ENCODE measurements at regions not wholly inside any gene's neighbourhood (a gene's known extent, or its start where the extent isn't known, plus 50 kb on each side); places are given as distances from the start of the nearest gene placed in this dataset.

DNA sequence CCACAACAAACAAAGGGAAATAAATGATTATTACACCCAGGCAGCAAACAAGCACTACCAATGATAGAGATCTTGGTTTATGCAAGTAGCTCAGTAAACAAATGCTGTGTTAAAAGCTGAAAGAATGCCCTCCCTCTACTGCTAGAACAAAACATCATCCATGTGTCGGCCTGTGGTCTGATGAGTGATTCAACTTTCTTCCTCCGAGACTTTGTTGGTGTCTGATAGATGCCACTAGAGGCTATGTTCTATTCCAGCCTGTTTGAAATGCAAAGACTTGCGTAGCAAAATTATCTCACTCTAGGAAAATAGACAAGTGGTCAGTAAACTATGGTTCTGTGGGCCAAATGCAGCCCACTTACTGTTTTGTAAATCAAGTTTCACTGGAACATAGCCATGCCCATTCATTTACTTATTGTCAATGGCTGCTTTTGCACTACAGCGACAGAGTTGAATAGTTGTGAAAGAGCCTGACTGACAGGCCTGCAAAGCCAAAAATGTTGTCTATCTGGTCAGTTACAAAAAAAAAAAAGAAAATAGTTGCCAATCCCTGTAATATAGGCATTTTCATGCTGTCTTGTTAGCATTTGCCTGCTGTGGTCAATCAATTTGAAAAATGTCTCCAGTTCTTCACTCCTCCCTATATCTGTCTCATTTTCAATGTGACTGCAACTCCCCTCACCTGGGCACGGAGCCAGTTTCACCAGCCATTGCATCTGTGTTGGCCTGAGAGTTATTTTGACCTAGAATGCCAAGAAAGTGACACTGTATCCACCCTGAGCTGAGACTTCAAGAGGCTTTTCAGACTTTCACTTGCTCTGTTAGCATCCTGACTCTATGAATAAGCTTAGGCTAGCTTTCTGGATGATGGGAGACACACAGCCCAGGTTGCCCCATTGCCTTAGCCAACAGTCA is 544.6 kb upstream of the BTBD3 start:
- DNase-seq (ENCODE audit: low spot score), result no peak
- intact Hi-C loops (cut with DNase I), result no loop called here

DNA sequence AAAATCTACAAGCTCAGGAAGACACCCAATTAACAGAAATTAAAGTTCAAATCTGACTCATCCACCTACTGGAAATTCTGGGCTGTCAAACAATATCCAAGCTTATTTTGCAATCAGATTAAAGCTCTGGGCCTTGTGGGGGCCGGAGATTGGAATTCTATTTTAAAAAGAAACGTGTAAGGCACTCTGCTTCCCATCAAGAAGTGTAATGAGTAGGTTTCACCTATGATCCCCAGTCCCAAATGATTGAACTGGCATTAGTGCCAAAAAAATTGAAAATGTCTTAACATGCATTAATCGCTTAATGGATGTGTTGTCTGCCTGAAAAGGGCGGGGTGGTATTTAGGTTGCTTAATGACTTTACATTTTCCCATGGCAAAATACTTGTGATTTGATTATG is 542.4 kb upstream of the BTBD3 start:
- intact Hi-C loops (cut with DNase I), result no loop called here
- DNase-seq (ENCODE audit: low spot score), result no peak

DNA sequence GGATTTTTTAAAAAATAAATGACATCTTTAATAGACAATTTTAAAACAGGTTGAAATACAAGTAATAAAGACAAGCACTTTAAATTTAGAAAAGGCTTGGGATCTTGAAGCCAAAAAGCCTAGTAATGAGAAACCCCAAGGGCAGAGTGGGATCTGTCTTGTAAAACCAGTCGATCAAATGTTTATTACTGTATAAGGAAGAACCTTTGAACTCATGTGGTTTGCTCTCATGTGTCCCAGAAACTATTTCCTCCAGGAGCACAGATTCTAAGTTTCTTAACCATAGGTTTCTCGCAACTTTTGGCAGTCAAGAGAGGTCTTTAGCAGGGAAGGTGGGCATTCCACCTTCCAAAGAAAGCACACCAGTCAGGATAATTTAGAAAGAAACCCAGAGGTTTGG is 541.7 kb upstream of the BTBD3 start:
- intact Hi-C loops (cut with DNase I), result no loop called here
- DNase-seq (ENCODE audit: low spot score), result no peak

DNA sequence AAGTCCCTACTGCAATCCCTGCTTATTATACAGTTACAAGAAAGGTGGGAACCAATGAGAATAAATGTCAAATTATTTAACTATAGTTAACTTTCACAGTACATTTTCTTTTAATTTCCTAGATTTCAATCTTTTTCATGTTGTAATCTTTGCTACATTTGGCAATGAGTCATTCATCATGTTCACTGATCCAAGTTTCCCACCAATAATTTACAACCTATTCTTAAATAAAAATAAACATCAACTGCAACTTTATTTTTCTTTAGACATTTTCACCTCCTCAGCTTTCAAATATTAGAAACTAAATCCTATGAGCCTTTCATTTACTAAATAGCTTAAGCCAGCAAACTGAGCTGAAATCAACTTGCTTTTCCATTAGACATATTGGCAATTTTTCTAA is 541.3 kb upstream of the BTBD3 start:
- intact Hi-C loops (cut with DNase I), result no loop called here
- no peak for DNase-seq (ENCODE audit: low spot score)

DNA sequence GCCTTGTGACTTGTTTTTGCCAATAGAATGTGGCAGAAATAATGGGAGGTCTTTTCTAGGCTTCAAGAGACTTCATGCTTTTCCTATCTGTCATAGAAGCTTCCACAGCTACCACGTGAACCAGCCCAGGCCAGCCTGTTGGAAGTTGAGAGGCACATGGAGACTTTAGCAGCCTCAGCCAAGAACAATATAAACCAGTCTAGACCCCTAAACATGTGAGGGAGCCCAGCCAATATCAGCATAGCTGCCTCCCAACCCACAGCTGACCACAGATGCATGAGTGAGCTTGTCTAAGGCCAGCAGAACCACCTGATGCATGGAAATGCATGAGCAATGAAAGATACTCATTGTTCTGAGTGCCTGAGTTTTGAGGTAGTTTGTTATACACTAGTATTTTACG is 540.7 kb upstream of the BTBD3 start:
- no peak for DNase-seq (ENCODE audit: low spot score)
- intact Hi-C loops (cut with DNase I), result no loop called here

DNA sequence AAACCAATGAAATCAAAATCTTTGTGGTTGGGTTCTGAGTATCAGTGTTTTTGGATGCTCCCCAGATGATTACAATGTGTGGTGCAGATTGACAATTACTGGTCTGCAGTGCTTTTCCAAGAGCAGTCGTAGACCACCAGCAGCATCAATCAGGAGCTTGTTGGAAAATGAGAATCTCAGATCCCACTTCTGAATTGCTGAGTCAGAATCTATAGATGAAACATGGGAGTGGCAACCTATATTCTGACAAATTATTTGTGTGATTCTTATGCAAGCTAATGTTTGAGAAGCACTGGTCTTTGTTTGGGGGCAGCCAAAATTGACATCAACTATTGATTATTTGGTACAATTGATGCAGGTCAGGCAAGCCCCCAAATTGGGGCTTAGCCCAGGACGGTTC is 539.9 kb upstream of the BTBD3 start:
- DNase-seq (ENCODE audit: low spot score), result no peak
- intact Hi-C loops (cut with DNase I), result no loop called here

DNA sequence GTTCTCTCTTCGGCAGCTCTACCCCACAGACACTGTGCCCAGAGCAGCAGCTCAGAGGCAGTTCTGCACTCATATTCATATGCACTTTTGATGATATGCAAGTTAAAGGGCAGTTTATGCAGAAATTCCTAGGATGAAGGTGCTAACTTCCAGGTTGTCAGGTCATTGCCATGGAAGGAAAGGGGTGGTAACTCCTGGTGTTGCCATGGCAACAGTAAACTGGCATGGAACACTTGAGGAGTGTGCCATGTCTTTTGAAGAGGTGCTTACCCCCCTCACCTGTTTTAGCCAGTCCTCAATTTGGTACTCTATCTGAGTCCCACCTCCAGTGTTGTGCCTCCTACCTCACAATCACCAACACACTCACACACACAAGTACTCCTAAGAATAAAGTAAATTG is 539.4 kb upstream of the BTBD3 start:
- no peak for DNase-seq (ENCODE audit: low spot score)
- intact Hi-C loops (cut with DNase I), result no loop called here

DNA sequence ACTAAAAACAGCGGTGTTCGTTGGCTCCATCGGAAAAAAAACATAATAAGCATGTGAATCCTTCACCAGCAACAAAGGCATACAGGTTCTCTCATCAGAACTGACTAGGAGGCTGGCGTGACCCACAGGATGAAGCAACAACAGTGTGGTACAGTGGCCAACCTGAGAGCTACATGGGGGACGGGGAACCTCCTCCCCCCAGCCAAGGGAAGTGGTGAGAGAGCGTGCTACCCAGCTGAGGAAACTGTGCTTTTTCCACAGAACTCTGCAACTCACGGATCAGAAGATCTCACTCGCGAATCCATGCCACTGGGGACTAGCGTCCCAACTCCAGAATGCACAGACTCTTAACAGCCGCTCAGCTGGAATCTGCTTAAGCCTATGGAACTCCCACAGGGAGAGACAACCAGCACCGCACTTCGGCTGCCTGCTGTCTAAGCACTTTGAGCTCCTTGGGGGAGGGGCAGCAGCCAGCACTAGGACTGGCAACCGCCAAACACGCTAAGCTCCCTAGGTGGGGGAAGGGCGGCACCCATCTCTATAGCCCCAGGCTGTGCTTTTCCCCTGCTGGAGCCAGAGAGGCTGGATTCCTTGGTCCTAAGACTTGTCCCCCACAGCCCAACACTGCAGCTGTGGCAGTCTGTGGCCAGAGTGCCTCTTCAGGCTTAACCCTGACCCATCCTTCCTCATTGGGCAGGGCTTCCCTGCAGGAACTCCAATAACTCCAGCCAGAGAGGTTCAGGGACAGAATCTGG is 538.3 kb upstream of the BTBD3 start:
- no peak for DNase-seq (ENCODE audit: low spot score)
- intact Hi-C loops (cut with DNase I), result no loop called here

DNA sequence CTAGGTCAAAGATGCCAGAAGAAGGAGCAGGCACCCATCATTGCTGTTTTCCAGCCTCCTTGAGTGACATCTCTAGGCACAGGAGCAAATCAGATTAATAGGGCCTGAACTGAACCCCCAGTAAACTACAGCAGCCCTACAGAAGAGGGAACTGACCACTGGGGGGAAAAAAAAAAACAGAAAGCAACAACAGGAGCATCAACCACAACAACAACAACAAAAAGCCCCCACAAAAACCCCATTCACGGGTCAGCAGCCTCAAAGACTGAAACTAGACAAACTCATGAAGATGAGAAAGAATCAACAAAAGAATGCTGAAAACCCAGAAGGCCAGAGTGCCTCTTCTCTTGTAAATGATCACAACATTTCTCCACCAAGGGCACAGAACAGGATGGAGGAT is 537.4 kb upstream of the BTBD3 start:
- DNase-seq (ENCODE audit: low spot score), result no peak
- intact Hi-C loops (cut with DNase I), result no loop called here

DNA sequence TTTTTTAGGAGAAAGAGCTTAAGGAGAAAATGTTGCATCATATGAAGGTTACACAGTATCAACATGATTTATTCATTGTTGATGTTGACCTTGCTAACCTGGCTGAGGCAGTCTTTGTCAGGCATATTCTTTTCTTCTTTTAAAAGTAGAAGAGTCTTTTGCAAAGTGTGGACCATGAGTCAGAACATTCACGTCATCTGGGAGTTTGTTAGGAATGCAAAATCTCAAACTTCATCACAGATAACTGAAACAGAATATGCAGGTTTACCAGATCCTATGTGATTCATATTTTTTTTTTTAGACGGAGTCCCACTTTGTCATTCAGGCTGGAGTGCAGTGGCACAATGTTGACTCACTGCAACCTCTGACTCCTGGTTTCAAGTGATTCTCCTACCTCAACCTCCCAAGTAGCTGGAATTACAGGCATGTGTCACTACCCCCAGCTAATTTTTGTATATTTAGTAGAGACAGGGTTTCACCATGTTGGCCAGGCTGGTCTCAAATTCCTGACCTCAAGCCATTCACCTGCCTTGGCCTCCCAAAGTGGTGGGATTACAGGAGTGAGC is 530.4 kb upstream of the BTBD3 start:
- no peak for DNase-seq (ENCODE audit: low spot score)
- intact Hi-C loops (cut with DNase I), result no loop called here

DNA sequence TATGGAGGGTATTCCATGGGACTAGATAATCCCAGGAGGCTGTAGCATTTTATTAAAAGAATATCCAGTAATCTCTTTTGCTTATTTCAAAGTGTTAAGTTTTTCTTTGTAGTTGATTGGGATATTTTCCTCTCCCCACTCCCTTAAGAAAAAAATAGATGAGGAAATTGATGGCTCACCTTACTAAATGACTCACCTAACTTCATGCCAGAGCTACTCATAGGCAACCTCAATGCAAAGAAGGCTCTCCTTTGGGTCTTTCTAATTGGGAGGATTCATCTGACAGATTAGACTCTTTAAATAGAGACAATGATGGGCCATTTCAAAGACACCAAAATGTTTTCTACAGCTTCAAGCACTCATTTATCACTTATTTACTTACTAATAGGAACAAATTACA is 528.5 kb upstream of the BTBD3 start:
- DNase-seq (ENCODE audit: low spot score), result no peak
- intact Hi-C loops (cut with DNase I), result no loop called here

DNA sequence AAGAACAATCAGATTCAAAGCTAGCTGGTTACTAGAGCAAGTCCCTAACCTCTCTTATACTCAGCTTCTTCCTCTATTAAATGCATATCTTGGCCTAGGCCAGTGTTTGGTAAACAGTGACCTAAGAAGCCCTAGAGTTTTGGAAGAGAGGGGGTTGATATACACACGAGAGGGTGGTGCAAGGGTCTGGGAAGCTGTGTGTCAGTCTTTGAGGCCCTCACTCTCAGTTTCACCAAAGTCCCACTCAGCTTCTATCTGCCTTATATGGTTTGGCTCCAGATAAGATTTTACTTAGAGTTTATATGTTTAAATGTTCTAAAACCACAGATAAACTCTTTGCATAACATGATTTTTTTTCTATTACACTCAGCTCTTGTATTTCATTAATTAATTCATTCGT is 526.1 kb upstream of the BTBD3 start:
- intact Hi-C loops (cut with DNase I), result no loop called here
- no peak for DNase-seq (ENCODE audit: low spot score)

DNA sequence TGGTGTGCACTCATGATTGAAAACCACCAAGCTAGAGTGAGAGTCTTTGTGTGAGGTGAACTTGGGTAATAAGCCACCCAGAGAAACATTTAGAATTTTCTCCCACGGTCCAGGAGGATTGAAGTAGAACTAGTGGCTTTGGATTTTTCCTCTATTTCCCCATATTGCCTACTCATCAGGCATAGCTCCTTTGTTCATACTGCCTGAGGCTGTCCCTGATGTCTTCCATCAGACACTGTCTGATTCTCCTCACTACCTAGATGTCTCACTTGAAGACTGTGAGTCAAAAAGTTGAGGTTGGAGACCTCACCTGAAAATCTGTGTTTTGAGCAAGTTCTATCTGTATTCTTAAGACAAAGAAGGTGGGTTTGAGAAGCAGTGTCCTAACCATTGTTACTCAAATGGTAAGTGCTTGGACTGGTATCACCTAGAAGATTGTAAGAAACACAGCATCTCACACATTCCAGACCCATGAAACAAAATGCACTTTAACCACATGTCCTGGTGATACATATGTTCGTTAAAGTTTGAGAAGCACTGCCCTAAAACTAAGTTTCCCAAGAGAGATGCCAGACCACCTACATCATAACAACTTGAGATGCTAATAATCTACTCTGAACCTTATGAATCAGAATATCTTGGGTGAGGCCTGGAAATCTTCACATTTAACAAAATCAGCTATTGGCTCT is 523.4 kb upstream of the BTBD3 start:
- intact Hi-C loops (cut with DNase I), result no loop called here
- no peak for DNase-seq (ENCODE audit: low spot score)

DNA sequence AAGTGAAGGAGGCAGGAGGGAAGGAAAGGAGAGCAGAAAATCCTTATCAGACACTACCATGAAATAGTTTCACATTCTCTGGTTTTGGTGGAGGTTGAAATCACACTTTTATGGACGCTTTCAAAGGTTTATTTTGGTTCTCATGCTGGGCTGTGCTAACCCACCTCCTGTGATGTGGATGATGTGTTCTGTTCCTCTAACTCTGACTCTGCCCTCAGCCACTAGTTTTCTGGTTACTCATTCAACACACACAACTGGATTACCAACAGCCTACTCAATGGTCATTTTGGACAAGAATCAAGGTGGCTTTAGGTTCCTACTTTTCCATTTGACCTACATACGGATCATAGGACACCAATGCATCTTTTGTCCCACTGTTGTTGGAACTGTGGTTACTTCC is 522.1 kb upstream of the BTBD3 start:
- DNase-seq (ENCODE audit: low spot score), result no peak
- intact Hi-C loops (cut with DNase I), result no loop called here

DNA sequence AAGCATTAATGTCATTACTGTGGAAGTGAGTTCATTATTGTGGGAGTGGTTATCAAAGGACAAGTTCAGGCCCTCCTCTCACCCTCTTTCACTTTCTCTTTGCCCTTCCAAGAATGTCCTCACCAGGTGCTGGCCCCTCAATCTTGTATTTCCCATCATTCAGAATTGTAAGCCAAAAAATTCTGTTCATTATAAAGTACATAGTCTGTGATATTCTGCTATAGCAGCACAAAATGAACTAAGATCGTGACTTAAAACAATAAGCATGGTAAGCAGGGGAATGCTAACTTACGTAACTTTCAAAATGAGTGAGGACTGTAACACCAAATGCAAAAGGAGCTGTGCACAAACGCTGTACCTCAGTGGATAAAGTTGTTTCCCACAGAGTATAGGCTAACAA is 515.7 kb upstream of the BTBD3 start:
- intact Hi-C loops (cut with DNase I), result no loop called here
- no peak for DNase-seq (ENCODE audit: low spot score)

DNA sequence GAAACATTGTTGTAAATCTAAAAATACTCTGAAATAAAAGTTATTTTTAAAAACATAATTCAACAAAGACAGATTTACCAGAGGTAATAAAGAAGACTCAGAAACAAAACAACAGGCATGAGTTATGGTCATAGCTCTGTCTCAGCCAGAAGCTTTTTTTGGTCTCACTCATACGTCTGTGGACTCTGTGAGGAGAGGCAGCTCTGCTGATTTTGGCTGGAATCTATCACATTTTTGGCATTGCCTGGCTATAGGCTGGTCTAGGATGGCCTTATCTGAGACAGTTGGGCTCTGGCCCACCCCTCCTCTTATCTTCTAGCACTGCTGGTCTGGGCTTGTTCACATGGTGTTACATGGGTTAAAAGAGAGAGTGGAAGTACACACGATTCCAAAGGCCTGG is 514.0 kb upstream of the BTBD3 start:
- intact Hi-C loops (cut with DNase I), result no loop called here
- DNase-seq (ENCODE audit: low spot score), result no peak

DNA sequence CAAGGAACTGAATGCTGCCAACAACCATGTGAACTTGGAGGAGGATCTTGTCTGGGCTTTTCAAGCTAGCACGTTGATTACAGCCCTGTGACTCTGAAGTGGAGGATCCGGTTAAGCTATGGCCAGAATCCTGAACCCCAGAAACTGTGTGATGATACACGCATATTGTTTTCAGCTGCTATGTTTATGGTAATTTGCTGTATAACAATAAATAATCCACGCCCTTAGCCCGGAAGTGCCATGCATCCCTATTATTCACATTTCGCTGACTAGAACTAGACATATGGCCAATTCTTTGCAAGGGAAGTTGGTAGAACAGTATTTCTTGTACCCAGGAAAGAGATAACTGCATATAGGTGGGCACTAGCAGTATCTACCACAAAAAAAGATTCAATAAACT is 510.8 kb upstream of the BTBD3 start:
- intact Hi-C loops (cut with DNase I), result no loop called here
- no peak for DNase-seq (ENCODE audit: low spot score)

DNA sequence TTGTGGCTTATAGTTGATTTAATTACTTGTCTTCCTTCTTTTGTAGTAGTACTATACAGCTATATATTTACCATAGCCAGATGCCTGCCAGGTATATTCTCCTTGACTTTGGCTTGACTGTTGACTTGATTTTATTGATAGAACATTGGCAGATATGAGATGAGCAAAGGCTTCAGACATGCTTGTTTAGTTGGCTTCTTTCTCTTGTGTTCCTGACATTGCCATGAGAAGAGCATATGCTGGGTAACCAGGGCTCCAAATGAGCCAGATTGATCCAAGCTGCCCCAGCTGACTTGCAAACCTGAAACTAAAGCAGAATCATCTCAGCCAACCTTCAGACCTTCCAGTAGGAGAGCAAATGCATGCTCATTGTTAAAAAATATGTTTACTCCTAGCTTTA is 508.1 kb upstream of the BTBD3 start:
- intact Hi-C loops (cut with DNase I), result no loop called here
- DNase-seq (ENCODE audit: low spot score), result no peak

DNA sequence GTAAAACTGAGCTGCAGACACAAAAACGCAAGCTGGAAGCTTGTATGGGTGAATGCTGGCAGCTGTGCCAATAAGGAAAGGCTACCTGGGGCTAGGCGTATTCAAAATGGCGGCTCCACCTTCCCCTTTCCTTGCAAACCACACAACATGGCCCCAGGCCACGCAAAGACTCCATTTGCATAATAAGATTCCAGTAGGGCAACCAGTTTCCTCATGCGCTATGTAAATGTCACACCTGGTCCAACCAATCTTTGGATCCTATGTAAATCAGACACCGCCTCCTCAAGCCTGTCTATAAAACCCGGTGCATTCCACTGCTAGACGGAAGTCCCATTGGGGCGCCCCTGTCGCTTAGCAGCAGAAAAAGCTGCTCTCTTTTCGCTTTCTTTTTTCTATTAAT is 505.9 kb upstream of the BTBD3 start:
- intact Hi-C loops (cut with DNase I), result no loop called here
- no peak for DNase-seq (ENCODE audit: low spot score)

DNA sequence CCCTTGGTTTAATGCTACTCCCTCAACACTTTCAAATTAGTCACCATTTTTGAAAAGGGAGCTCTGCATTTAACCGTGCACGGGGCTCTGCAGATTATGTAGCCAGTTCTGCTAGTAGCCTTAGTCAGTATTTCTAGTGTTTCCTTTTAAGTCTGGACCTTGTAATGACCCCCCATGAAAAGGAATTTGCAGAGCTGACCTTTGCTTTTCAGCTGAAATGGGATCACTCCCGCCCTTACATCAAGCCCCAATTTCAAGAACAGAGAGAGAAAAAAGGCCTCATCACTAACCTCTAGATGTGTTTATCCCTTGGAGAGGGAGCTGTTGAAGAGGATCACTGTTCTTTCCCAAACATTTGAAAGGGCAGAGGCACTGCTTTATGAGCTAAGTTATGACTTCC is 490.7 kb upstream of the BTBD3 start:
- intact Hi-C loops (cut with DNase I), result no loop called here
- DNase-seq (ENCODE audit: low spot score), result no peak

Data from cardiac septum (tissue), 1 donor.